IMR-90 (cell line): ENCODE measurements at regions not wholly inside any gene's neighbourhood (a gene's known extent, or its start where the extent isn't known, plus 50 kb on each side); places are given as distances from the start of the nearest gene placed in this dataset.

Source experiments
- ATAC-seq: fragments of 200-7000 bp; cut with Tn5 transposase; 2 replicates; pipeline ENCODE4 v1.9.1; 2020; ENCODE audit warnings: low read depth, mild to moderate bottlenecking, moderate library complexity
- BruUV-seq: library from RNA; stranded (reverse); fragments of 400-500 nt; replicated peaks from 2 replicates; lab custom pipeline; 2021; lab: Mats Ljungman, UMichigan
- CTCF ChIA-PET: fragments of 300-600 bp; formaldehyde crosslinking; extraction: SDS; loops from one replicate; lab custom pipeline; 2021; ENCODE audit warnings: antibody characterized with exemption; lab: Yijun Ruan, JAX
- POLR2A ChIA-PET: fragments of 300-600 bp; sonication (Branson Sonifier 250); formaldehyde crosslinking; loops from one replicate; lab custom pipeline; 2022; ENCODE audit warnings: antibody characterized with exemption; ENCODE audit not compliant: unreplicated experiment; lab: Charles Lee
- DNase-seq: peaks from one replicate; pipeline ENCODE4 v3.0.0; 2013
- H2AFZ ChIP-seq: replicated peaks from 2 replicates; pipeline ENCODE3; 2013; ENCODE audit warnings: low read length, mild to moderate bottlenecking; ENCODE audit not compliant: poor library complexity
- H2AK5ac ChIP-seq: 2 replicates; pipeline ENCODE4 v1.6.1; 2013; ENCODE audit warnings: low read depth, low read length, inconsistent platforms
- H2AK9ac ChIP-seq: replicated peaks from 2 replicates; pipeline ENCODE3; 2013; ENCODE audit warnings: mild to moderate bottlenecking, low read depth, low read length, moderate library complexity; ENCODE audit not compliant: poor library complexity
- H2BK120ac ChIP-seq: 2 replicates; pipeline ENCODE4 v1.6.1; 2013; ENCODE audit warnings: low read depth, low read length, inconsistent platforms
- H2BK15ac ChIP-seq: 3 replicates; pipeline ENCODE4 v1.6.1; 2013; ENCODE audit warnings: low read depth, low read length, inconsistent platforms
- H2BK20ac ChIP-seq: 2 replicates; pipeline ENCODE4 v1.6.1; 2013; ENCODE audit warnings: low read depth, mild to moderate bottlenecking, inconsistent platforms, low read length, moderate library complexity
- H2BK5ac ChIP-seq: 2 replicates; pipeline ENCODE4 v1.6.1; 2013; ENCODE audit warnings: mild to moderate bottlenecking, low read depth, low read length, inconsistent platforms; ENCODE audit not compliant: poor library complexity, severe bottlenecking
- H3K14ac ChIP-seq: replicated peaks from 2 replicates; pipeline ENCODE4 v1.6.1; 2013; ENCODE audit warnings: low read depth, low read length, inconsistent platforms
- H3K18ac ChIP-seq: 2 replicates; pipeline ENCODE4 v1.6.1; 2013; ENCODE audit warnings: low read depth, low read length, control low read depth
- H3K23ac ChIP-seq: 2 replicates; pipeline ENCODE4 v1.6.1; 2013; ENCODE audit warnings: low read depth, low read length, inconsistent platforms
- H3K27ac ChIP-seq: 2 replicates; pipeline ENCODE4 v1.5.1; 2013; ENCODE audit warnings: mild to moderate bottlenecking, control low read depth, low read length; ENCODE audit not compliant: insufficient read depth
- H3K27me3 ChIP-seq: 2 replicates; pipeline ENCODE4 v1.6.1; 2013; ENCODE audit warnings: low read length; ENCODE audit not compliant: control insufficient read depth, insufficient read depth
- H3K36me3 ChIP-seq: 2 replicates; pipeline ENCODE4 v1.6.1; 2013; ENCODE audit warnings: low read length, mixed read lengths; ENCODE audit not compliant: control insufficient read depth, insufficient read depth
- H3K4ac ChIP-seq: 2 replicates; pipeline ENCODE4 v1.6.1; 2013; ENCODE audit warnings: low read depth, low read length, inconsistent platforms
- H3K4me1 ChIP-seq: 2 replicates; pipeline ENCODE4 v1.6.1; 2013; ENCODE audit warnings: low read length, mixed read lengths; ENCODE audit not compliant: control insufficient read depth, insufficient read depth
- H3K4me2 ChIP-seq: 2 replicates; pipeline ENCODE4 v1.6.1; 2013; ENCODE audit warnings: low read depth, mild to moderate bottlenecking, control low read depth, low read length, moderate library complexity
- H3K4me3 ChIP-seq: 2 replicates; pipeline ENCODE4 v1.5.1; 2013; ENCODE audit warnings: low read depth, mild to moderate bottlenecking, control low read depth, low read length, moderate library complexity; ENCODE audit not compliant: insufficient read depth
- H3K56ac ChIP-seq: 2 replicates; pipeline ENCODE4 v1.6.1; 2013; ENCODE audit warnings: low read length, inconsistent platforms; ENCODE audit not compliant: insufficient read depth; ENCODE audit errors: extremely low read depth
- H3K79me1 ChIP-seq, 2 experiments: 2 replicates each; pipeline ENCODE4 v1.6.1; 2013; ENCODE audit warnings: low read length in 2 of 2, inconsistent platforms in 1 of 2, low read depth in 1 of 2
- H3K9ac ChIP-seq: 2 replicates; pipeline ENCODE4 v1.6.1; 2013; ENCODE audit warnings: low read depth, low read length, control low read depth
- H3K9me1 ChIP-seq: 2 replicates; pipeline ENCODE4 v1.6.1; 2013; ENCODE audit warnings: low read length, inconsistent platforms; ENCODE audit not compliant: insufficient read depth
- H3K9me3 ChIP-seq: 2 replicates; pipeline ENCODE4 v1.6.1; 2013; ENCODE audit warnings: low read length; ENCODE audit not compliant: control insufficient read depth, insufficient read depth
- H4K20me1 ChIP-seq: 2 replicates; pipeline ENCODE4 v1.6.1; 2013; ENCODE audit warnings: low read length, inconsistent platforms; ENCODE audit not compliant: insufficient read depth
- H4K5ac ChIP-seq: 2 replicates; pipeline ENCODE4 v1.6.1; 2013; ENCODE audit warnings: mild to moderate bottlenecking, low read depth, low read length, control low read depth
- H4K8ac ChIP-seq, 2 experiments: 2 replicates each; pipeline ENCODE4 v1.6.1; 2013; ENCODE audit warnings: low read depth in 2 of 2, low read length in 2 of 2, control low read depth in 1 of 2, inconsistent platforms in 1 of 2
- H4K91ac ChIP-seq: 2 replicates; pipeline ENCODE4 v1.6.1; 2013; ENCODE audit warnings: low read depth, low read length, inconsistent platforms; ENCODE audit not compliant: insufficient read depth
- BHLHE40 ChIP-seq: fragments of 150-350 bp; IDR thresholded peaks from 2 replicates; pipeline ENCODE4 v1.6.1; 2016; ENCODE audit warnings: mild to moderate bottlenecking, low read depth, low read length
- CEBPB ChIP-seq: IDR thresholded peaks from 2 replicates; pipeline ENCODE4 v1.6.1; 2012; ENCODE audit warnings: low read depth, low read length, improper control_type of control experiment
- FOS ChIP-seq: fragments of 150-350 bp; IDR thresholded peaks from 2 replicates; pipeline ENCODE4 v1.6.1; 2016; ENCODE audit warnings: low read depth, low read length
- MAFK ChIP-seq: IDR thresholded peaks from 2 replicates; pipeline ENCODE4 v1.6.1; 2012; ENCODE audit warnings: low read depth, low read length, improper control_type of control experiment
- POLR2A ChIP-seq: IDR thresholded peaks from 2 replicates; pipeline ENCODE4 v1.6.1; 2012; ENCODE audit warnings: mild to moderate bottlenecking, low read depth, low read length
- RAD21 ChIP-seq: IDR thresholded peaks from 2 replicates; pipeline ENCODE4 v1.6.1; 2012; ENCODE audit warnings: low read length, improper control_type of control experiment
- RCOR1 ChIP-seq: IDR thresholded peaks from 2 replicates; pipeline ENCODE4 v1.6.1; 2012; ENCODE audit warnings: mild to moderate bottlenecking, low read length, improper control_type of control experiment; ENCODE audit not compliant: insufficient replicate concordance
- WGBS, 2 experiments: methylation state at CpG; one replicate each; pipeline versions ENCODE4 v1.1.5 to v1.1.7; 2013; ENCODE audit warnings: missing lambda C conversion rate in 2 of 2; ENCODE audit not compliant: insufficient read length in 1 of 2; ENCODE audit errors: extremely low coverage in 2 of 2; 5-methylcytosine and 5-hydroxymethylcytosine counted together
- dilution Hi-C: fragments of 300-500 bp; cut with HindIII; formaldehyde crosslinking; loops from one replicate; pipeline ENCODE4 v1.14.3; 2018; ENCODE audit warnings: low sequenced_read_pairs; ENCODE audit not compliant: unreplicated experiment
- in situ Hi-C: fragments of 300-500 bp; cut with MboI; formaldehyde crosslinking; loops from 3 replicates; pipeline ENCODE4 v1.14.3; 2019; ENCODE audit warnings: low sequenced_read_pairs, inconsistent platforms, mixed read lengths
- intact Hi-C: fragments of 100-400 bp; cut with micrococcal nuclease; formaldehyde crosslinking; loops from 2 replicates; pipeline ENCODE4 v1.10.0; 2022
- TF ChIP-seq, protein P1 (sequence below): fragments of 150-350 bp; IDR thresholded peaks from 2 replicates; pipeline ENCODE4 v1.6.1; 2016; ENCODE audit warnings: low read depth, mild to moderate bottlenecking, low read length, moderate library complexity, borderline replicate concordance

DNA sequence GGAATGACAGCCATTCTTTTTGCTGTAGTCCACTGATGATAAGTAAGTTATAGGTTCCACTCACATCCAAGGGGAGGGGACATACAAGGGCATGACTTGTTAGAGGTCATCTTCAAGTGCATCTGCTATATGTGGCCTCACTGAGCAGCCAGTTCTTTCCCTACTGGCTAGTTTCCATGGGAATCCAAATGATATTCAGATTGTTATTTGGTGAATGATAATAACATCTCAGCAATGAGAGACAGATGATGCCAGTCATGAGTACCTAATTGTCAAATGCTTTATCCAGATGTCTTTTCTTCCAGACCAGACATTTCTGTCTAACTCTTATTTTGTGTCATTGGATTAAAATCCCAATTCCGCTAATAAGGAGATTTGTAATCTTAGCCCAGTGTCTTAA lies 460.4 kb upstream of the BOD1L1 start:
- ATAC-seq (no peak), DNase-seq (no peak)
- intact Hi-C loops (no loop called here), in situ Hi-C loops (no loop called here), dilution Hi-C loops (no loop called here)
- no peak overlapping the region for H2AK9ac ChIP-seq
- peaks cover 2% of the 10 kb centered on the region; the same call in 1 of the 2 replicates for H3K4me1 ChIP-seq
- no peak overlapping the region for H3K4me2 ChIP-seq
- CTCF ChIA-PET: no interaction called here
- no peak overlapping the region for H3K56ac ChIP-seq
- H3K18ac ChIP-seq: no peak overlapping the region
- H4K20me1 ChIP-seq: no peaks in the 10 kb centered on the region
- H2AK5ac ChIP-seq: no peak overlapping the region
- H3K9ac ChIP-seq: no peak overlapping the region
- H2BK15ac ChIP-seq: no peak overlapping the region
- no peak overlapping the region for H4K91ac ChIP-seq
- no peaks in the 10 kb centered on the region for H3K27me3 ChIP-seq
- POLR2A ChIA-PET: no interaction called here
- BruUV-seq: no TSS peak
- no peak overlapping the region for H4K8ac ChIP-seq
- no peak overlapping the region for H3K14ac ChIP-seq
- H4K5ac ChIP-seq: no peak overlapping the region
- no peak overlapping the region for H2AFZ ChIP-seq
- H3K79me1 ChIP-seq: no peaks in the 10 kb centered on the region
- H3K23ac ChIP-seq: no peak overlapping the region
- H2BK20ac ChIP-seq: no peak overlapping the region
- no peak overlapping the region for H3K27ac ChIP-seq
- no peaks in the 10 kb centered on the region for H3K9me1 ChIP-seq
- no CpG with 5 or more reads among the region's 1 CpG for WGBS, 2 experiments
- TF ChIP-seq CEBPB: no peak
- no peak for TF ChIP-seq MAFK
- TF ChIP-seq RAD21: no peak
- no peak for TF ChIP-seq FOS
- TF ChIP-seq RCOR1: no peak
- no peak for TF ChIP-seq BHLHE40
- TF ChIP-seq, protein P1, sequence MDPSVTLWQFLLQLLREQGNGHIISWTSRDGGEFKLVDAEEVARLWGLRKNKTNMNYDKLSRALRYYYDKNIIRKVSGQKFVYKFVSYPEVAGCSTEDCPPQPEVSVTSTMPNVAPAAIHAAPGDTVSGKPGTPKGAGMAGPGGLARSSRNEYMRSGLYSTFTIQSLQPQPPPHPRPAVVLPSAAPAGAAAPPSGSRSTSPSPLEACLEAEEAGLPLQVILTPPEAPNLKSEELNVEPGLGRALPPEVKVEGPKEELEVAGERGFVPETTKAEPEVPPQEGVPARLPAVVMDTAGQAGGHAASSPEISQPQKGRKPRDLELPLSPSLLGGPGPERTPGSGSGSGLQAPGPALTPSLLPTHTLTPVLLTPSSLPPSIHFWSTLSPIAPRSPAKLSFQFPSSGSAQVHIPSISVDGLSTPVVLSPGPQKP: no peak
- TF ChIP-seq POLR2A: no peak
- H3K4me3 ChIP-seq: no peak overlapping the region
- H2BK120ac ChIP-seq: no peak overlapping the region
- no peaks in the 10 kb centered on the region for H3K36me3 ChIP-seq
- H2BK5ac ChIP-seq: no peak overlapping the region
- H3K4ac ChIP-seq: no peak overlapping the region
- peaks cover 2% of the 10 kb centered on the region; the same call in 1 of the 2 replicates for H3K9me3 ChIP-seq
